Body of pancreas (tissue), 4 donors: ENCODE measurements at regions not wholly inside any gene's neighbourhood (a gene's known extent, or its start where the extent isn't known, plus 50 kb on each side); places are given as distances from the start of the nearest gene placed in this dataset.

Experiments
- POLR2A ChIP-seq, 3 donors: fragments of 450-650 bp; IDR thresholded peaks; one replicate each; pipeline ENCODE4 v1.6.1; 2016; ENCODE audit warnings: antibody characterized with exemption in 3 of 3, mild to moderate bottlenecking in 2 of 3
- TF ChIP-seq, protein P1 (sequence below), 7 experiments: fragments of 450-650 bp in 4 of 7; fragments of 200-600 bp in 3 of 7; sonication (generic) in 3 of 7; IDR thresholded peaks; one replicate each; pipeline ENCODE4 v1.5.1; 2016 to 2019; ENCODE audit warnings: antibody characterized with exemption in 7 of 7

DNA sequence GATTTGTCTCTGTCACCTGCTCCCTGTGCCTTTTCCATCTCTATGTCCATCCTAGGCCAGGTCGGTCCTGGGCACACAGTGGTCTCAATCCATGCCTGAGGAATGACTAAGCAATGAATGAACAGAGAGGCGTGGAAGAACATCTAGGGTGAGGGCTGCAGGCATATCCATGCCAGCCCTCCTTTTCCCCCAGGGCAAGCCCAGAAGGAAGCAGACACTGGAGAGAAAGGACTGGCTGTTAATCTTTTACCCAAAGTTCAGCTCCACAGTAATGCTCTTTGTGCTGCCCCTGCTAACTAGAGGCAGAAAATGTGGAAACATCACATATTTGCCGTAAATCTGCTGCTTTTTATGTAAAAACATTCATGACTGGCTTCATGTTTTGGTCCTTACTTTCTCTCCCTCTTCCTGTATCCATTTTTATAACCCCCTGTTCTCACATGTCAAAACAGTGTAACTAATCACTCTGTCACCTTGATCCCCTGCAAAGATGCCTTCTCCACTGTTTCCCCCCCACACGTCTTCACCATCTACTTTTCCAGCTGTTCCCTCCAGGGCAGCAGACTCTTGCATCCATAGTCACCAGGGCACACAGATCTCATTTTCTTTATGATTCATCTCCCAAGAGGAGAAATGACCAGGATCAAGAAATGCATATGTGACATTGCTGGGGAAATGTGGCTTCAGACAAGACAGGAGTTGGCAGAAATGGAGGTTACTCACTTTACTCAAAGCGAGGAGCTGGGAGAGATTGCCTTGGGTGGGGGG is 166.4 kb upstream of the PROX1 start:
- TF ChIP-seq, protein P1, sequence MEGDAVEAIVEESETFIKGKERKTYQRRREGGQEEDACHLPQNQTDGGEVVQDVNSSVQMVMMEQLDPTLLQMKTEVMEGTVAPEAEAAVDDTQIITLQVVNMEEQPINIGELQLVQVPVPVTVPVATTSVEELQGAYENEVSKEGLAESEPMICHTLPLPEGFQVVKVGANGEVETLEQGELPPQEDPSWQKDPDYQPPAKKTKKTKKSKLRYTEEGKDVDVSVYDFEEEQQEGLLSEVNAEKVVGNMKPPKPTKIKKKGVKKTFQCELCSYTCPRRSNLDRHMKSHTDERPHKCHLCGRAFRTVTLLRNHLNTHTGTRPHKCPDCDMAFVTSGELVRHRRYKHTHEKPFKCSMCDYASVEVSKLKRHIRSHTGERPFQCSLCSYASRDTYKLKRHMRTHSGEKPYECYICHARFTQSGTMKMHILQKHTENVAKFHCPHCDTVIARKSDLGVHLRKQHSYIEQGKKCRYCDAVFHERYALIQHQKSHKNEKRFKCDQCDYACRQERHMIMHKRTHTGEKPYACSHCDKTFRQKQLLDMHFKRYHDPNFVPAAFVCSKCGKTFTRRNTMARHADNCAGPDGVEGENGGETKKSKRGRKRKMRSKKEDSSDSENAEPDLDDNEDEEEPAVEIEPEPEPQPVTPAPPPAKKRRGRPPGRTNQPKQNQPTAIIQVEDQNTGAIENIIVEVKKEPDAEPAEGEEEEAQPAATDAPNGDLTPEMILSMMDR (IDR thresholded peaks at IDR 0.05), result no peak
- TF ChIP-seq POLR2A (IDR thresholded peaks at IDR 0.05), result no peak
